AG10803 (cell line): ENCODE measurements at regions not wholly inside any gene's neighbourhood (a gene's known extent, or its start where the extent isn't known, plus 50 kb on each side); places are given as distances from the start of the nearest gene placed in this dataset.

Experiments used
- DNase-seq: peaks from one replicate; pipeline ENCODE4 v3.0.0; 2010; ENCODE audit warnings: low read depth
- H3K4me3 ChIP-seq: 2 replicates; pipeline ENCODE4 v1.5.1; 2011; ENCODE audit warnings: mild to moderate bottlenecking, low read length, control low read depth
- TF ChIP-seq, protein P1 (sequence below): conservative IDR thresholded peaks from 2 replicates; pipeline ENCODE4 v1.5.1; 2011; ENCODE audit warnings: mild to moderate bottlenecking, low read length, control low read depth, inconsistent platforms

GRCh38 chr1:170831276-170831675 lies 104.1 kb upstream of the MROH9 start:
- no peak for DNase-seq
- TF ChIP-seq, protein P1, sequence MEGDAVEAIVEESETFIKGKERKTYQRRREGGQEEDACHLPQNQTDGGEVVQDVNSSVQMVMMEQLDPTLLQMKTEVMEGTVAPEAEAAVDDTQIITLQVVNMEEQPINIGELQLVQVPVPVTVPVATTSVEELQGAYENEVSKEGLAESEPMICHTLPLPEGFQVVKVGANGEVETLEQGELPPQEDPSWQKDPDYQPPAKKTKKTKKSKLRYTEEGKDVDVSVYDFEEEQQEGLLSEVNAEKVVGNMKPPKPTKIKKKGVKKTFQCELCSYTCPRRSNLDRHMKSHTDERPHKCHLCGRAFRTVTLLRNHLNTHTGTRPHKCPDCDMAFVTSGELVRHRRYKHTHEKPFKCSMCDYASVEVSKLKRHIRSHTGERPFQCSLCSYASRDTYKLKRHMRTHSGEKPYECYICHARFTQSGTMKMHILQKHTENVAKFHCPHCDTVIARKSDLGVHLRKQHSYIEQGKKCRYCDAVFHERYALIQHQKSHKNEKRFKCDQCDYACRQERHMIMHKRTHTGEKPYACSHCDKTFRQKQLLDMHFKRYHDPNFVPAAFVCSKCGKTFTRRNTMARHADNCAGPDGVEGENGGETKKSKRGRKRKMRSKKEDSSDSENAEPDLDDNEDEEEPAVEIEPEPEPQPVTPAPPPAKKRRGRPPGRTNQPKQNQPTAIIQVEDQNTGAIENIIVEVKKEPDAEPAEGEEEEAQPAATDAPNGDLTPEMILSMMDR: no peak
- no peak overlapping the region for H3K4me3 ChIP-seq

GRCh38 chr1:170836141-170836540 lies 99.2 kb upstream of the MROH9 start:
- TF ChIP-seq, protein P1: no peak
- no peak overlapping the region for H3K4me3 ChIP-seq
- DNase-seq: peak; percentile 34

GRCh38 chr1:170840371-170840770 lies 95.0 kb upstream of the MROH9 start:
- TF ChIP-seq, protein P1: no peak
- no peak overlapping the region for H3K4me3 ChIP-seq
- DNase-seq: no peak

GRCh38 chr1:170853302-170853701 lies 82.0 kb upstream of the MROH9 start:
- H3K4me3 ChIP-seq: no peak overlapping the region
- DNase-seq: no peak
- TF ChIP-seq, protein P1: no peak

- TF ChIP-seq, protein P1: no peak
- H3K4me3 ChIP-seq: no peak overlapping the region
- no peak for DNase-seq
These were observed 81.5 kb upstream of the MROH9 start for GRCh38 chr1:170853867-170854266.

DNA sequence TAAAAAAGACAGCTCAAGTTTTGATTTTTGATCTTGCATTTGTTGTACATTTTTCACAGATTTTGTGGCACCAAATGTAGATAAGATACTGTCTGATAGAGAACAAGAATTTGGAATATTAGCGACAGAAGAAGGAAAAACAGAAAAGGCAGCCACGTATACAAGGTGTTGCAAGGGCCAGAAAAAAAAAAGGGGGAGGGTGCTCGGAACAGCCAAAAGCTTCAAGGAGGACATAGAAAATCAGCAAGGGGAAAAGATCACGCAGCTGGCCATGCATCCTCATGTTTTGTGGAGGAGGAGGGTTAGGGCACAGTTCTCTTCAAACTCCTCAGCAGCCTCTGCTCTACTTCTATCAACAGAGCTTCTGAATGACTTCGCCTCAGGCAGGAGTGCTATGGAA lies 80.7 kb upstream of the MROH9 start:
- no peak overlapping the region for H3K4me3 ChIP-seq
- TF ChIP-seq, protein P1: no peak
- no peak for DNase-seq

GRCh38 chr1:170856455-170856854 lies 78.9 kb upstream of the MROH9 start:
- peak; percentile 9 for DNase-seq
- no peak overlapping the region for H3K4me3 ChIP-seq
- TF ChIP-seq, protein P1: no peak
